ENCODE measurements at regions not wholly inside any gene's neighbourhood (a gene's known extent, or its start where the extent isn't known, plus 50 kb on each side); places are given as distances from the start of the nearest gene placed in this dataset.

DNA sequence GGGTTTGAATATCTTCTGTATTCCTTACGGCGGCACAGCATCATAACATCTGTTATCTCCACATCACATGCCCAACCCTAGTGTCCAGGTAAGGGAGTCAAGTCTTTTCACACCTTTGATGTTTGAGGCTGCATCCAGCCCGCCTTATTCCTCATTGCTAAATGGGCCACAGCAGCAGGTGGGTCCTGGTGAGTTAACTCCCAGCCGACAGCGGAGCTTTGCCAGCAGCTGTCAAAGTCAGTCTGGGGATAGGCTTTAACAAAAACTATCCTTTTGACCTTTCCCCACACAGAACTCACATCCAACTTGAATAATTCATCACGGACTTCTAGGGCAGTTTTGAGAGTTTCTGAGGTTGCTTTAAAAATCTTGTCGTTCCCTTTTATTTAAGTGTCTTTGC is 235.1 kb downstream of the DLEU7 start:
- Histone ChIP-seq H2BK5ac (ENCODE audit: low read depth, low read length, poor library complexity, severe bottlenecking) (no peak overlapping the region), H3K79me1 (ENCODE audit: low read depth in 1 of 2, low read length in 2 of 2) (no peaks in the 10 kb centered on the region), H4K5ac (ENCODE audit: low read depth, low read length) (no peak overlapping the region), H3K9ac (ENCODE audit: low read depth, low read length) (no peak overlapping the region), H3K4me3 (ENCODE audit: insufficient read depth, low read depth, low read length) (no peak overlapping the region), H3K36me3 (ENCODE audit: control insufficient read depth, insufficient read depth, low read length) (no peaks in the 10 kb centered on the region), H3K4ac (ENCODE audit: low read depth, low read length) (no peak overlapping the region), H2AK5ac (ENCODE audit: low read depth, low read length) (no peak overlapping the region), H3K9me1 (ENCODE audit: insufficient read depth, low read length) (no peaks in the 10 kb centered on the region), H3K27ac (ENCODE audit: insufficient read depth, low read length) (no peak overlapping the region), H3K14ac (replicated peaks; ENCODE audit: low read depth, low read length) (no peak overlapping the region), H2AK9ac (replicated peaks; ENCODE audit: low read depth, low read length, poor library complexity) (no peak overlapping the region), H3K56ac (ENCODE audit: extremely low read depth, insufficient read depth, low read length) (no peak overlapping the region), H2BK20ac (ENCODE audit: low read depth, low read length) (no peak overlapping the region), H3K4me2 (ENCODE audit: low read depth, low read length) (no peak overlapping the region), H3K27me3 (ENCODE audit: control insufficient read depth, insufficient read depth, low read length) (peaks cover 44% of the 10 kb centered on the region), H3K9me3 (ENCODE audit: control insufficient read depth, insufficient read depth, low read length) (peaks cover 2% of the 10 kb centered on the region), H3K23ac (ENCODE audit: low read depth, low read length) (no peak overlapping the region), H4K20me1 (ENCODE audit: insufficient read depth, low read length) (no peaks in the 10 kb centered on the region), H3K18ac (ENCODE audit: low read depth, low read length) (no peak overlapping the region), H3K4me1 (ENCODE audit: control insufficient read depth, insufficient read depth, low read length) (no peaks in the 10 kb centered on the region), H4K91ac (ENCODE audit: insufficient read depth, low read depth, low read length) (no peak overlapping the region), H2AFZ (replicated peaks; ENCODE audit: low read length, poor library complexity) (no peak overlapping the region), H4K8ac (ENCODE audit: low read depth in 2 of 2, low read length in 2 of 2) (no peak overlapping the region), H2BK120ac (ENCODE audit: low read depth, low read length) (no peak overlapping the region), H2BK15ac (ENCODE audit: low read depth, low read length) (no peak overlapping the region)
- ATAC-seq (ENCODE audit: low read depth) = no peak
- CTCF ChIA-PET = no interaction called here
- no peak for DNase-seq
- no TSS peak for BruUV-seq (replicated peaks)
- dilution Hi-C loops (cut with HindIII; ENCODE audit: low sequenced_read_pairs, unreplicated experiment) = no loop called here
- no CpG with 5 or more reads among the region's 7 CpGs for WGBS, 2 experiments (ENCODE audit: extremely low coverage in 2 of 2, insufficient read length in 1 of 2)
- TF ChIP-seq, protein P1, sequence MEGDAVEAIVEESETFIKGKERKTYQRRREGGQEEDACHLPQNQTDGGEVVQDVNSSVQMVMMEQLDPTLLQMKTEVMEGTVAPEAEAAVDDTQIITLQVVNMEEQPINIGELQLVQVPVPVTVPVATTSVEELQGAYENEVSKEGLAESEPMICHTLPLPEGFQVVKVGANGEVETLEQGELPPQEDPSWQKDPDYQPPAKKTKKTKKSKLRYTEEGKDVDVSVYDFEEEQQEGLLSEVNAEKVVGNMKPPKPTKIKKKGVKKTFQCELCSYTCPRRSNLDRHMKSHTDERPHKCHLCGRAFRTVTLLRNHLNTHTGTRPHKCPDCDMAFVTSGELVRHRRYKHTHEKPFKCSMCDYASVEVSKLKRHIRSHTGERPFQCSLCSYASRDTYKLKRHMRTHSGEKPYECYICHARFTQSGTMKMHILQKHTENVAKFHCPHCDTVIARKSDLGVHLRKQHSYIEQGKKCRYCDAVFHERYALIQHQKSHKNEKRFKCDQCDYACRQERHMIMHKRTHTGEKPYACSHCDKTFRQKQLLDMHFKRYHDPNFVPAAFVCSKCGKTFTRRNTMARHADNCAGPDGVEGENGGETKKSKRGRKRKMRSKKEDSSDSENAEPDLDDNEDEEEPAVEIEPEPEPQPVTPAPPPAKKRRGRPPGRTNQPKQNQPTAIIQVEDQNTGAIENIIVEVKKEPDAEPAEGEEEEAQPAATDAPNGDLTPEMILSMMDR (conservative IDR thresholded peaks at IDR 0.05; ENCODE audit: low read depth, low read length) = no peak
- TF ChIP-seq, protein P2, sequence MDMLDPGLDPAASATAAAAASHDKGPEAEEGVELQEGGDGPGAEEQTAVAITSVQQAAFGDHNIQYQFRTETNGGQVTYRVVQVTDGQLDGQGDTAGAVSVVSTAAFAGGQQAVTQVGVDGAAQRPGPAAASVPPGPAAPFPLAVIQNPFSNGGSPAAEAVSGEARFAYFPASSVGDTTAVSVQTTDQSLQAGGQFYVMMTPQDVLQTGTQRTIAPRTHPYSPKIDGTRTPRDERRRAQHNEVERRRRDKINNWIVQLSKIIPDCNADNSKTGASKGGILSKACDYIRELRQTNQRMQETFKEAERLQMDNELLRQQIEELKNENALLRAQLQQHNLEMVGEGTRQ (IDR thresholded peaks at IDR 0.05; ENCODE audit: low read depth, low read length) = no peak
- no peak for TF ChIP-seq MAFK (IDR thresholded peaks at IDR 0.05; ENCODE audit: low read depth, low read length)
- no peak for TF ChIP-seq FOS (IDR thresholded peaks at IDR 0.05; ENCODE audit: low read depth, low read length)
- TF ChIP-seq CHD1 (IDR thresholded peaks at IDR 0.05; ENCODE audit: low read depth, low read length) = no peak
- TF ChIP-seq, protein P3, sequence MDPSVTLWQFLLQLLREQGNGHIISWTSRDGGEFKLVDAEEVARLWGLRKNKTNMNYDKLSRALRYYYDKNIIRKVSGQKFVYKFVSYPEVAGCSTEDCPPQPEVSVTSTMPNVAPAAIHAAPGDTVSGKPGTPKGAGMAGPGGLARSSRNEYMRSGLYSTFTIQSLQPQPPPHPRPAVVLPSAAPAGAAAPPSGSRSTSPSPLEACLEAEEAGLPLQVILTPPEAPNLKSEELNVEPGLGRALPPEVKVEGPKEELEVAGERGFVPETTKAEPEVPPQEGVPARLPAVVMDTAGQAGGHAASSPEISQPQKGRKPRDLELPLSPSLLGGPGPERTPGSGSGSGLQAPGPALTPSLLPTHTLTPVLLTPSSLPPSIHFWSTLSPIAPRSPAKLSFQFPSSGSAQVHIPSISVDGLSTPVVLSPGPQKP (IDR thresholded peaks at IDR 0.05; ENCODE audit: borderline replicate concordance, low read depth, low read length) = no peak
- TF ChIP-seq MAZ (IDR thresholded peaks at IDR 0.05; ENCODE audit: borderline replicate concordance, low read depth, low read length) = no peak
- no peak for TF ChIP-seq BHLHE40 (IDR thresholded peaks at IDR 0.05; ENCODE audit: low read depth, low read length)
- in situ Hi-C loops (cut with MboI; ENCODE audit: low sequenced_read_pairs) = no loop called here
- POLR2A ChIA-PET (ENCODE audit: unreplicated experiment) = no interaction called here
- intact Hi-C loops (cut with micrococcal nuclease) = no loop called here
